ENCODE measurements at regions not wholly inside any gene's neighbourhood (a gene's known extent, or its start where the extent isn't known, plus 50 kb on each side); places are given as distances from the start of the nearest gene placed in this dataset.

DNA sequence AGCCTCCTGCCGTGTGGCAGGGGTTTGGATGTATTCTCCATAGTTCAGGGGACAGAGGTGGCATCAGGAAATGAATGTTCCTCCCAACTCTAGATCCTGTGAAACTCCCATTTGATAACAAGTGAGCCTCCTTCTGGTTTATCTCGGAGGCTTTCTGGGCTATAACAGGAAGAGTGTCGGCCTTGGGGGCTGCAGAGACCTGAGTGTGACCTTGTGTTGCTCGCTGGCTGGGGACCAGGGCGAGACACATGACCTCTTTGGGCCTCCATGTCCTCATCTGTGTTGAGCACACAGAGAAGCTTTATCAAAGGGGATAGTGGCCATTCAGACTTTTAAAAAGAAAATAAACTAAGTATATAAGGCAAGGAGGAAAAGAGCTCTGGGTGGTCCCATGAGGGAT, 78.0 kb upstream of the SMNDC1 start:
- DNase-seq (ENCODE audit: extremely low read depth in 1 of 4, low spot score in 3 of 4), result peak in 1 of 4 experiments; percentile 13
- no peaks in the 10 kb centered on the region; the same call in 1 of the 2 replicates for H4K20me1 ChIP-seq (replicated peaks; ENCODE audit: control insufficient read depth, insufficient read depth, low read length)
- H3K79me2 ChIP-seq (ENCODE audit: control insufficient read depth, insufficient read depth, low read length), result no peaks in the 10 kb centered on the region
- no peak overlapping the region for H3K4me2 ChIP-seq (ENCODE audit: insufficient read depth, low read length)
- H3K9me1 ChIP-seq (ENCODE audit: control insufficient read depth, insufficient read depth, low read length), result no peaks in the 10 kb centered on the region
- in situ Hi-C loops (cut with MboI) (no loop called here), intact Hi-C loops (cut with micrococcal nuclease) (no loop called here)
- no peaks in the 10 kb centered on the region for H3K27me3 ChIP-seq (ENCODE audit: control insufficient read depth in 2 of 2, insufficient read depth in 2 of 2, low read length in 2 of 2)
- POLR2A ChIA-PET, result interaction anchor here (2.0 kb wide), 1 partner anchor 10 kb away, joined by 6 read pairs; no protein-coding TSS in a partner anchor
- H3K36me3 ChIP-seq (ENCODE audit: control insufficient read depth, insufficient read depth, low read length), result no peaks in the 10 kb centered on the region
- no peak; the same call in 2 of the 3 replicates for ATAC-seq
- WGBS (ENCODE audit: insufficient coverage, low coverage, missing lambda C conversion rate), result 3% methylated on average over 5 of the region's 5 CpGs
- CTCF ChIA-PET (ENCODE audit: low intra/inter-chr PET ratio), result no interaction called here
- FAIRE-seq, result no peak
- TF ChIP-seq ZBTB8A (IDR thresholded peaks at IDR 0.05; ENCODE audit: partially characterized antibody), result no peak
- TF ChIP-seq ZNF347 (CRISPR knock-in tag; IDR thresholded peaks at IDR 0.05; ENCODE audit: low read depth), result no peak
- TF ChIP-seq MYC (IDR thresholded peaks at IDR 0.05; ENCODE audit: low read depth, low read length), result no peak
- no peak for TF ChIP-seq MYC (CRISPR knock-in tag; IDR thresholded peaks at IDR 0.05; ENCODE audit: borderline replicate concordance, low read depth)
- TF ChIP-seq ADNP (tag; IDR thresholded peaks at IDR 0.05), result no peak
- no peak for TF ChIP-seq NR2C2 (CRISPR knock-in tag; IDR thresholded peaks at IDR 0.05)
- no peak for TF ChIP-seq NR2C2 (tag; IDR thresholded peaks at IDR 0.05)
- no peak for TF ChIP-seq FOS (IDR thresholded peaks at IDR 0.05; ENCODE audit: extremely low read depth, insufficient read length)
- no peak for TF ChIP-seq PHB (CRISPR knock-in tag; IDR thresholded peaks at IDR 0.05)
- no peak overlapping the region; the same call in 1 of the 2 replicates for H2AFZ ChIP-seq (ENCODE audit: low read depth, low read length)
- no peak overlapping the region for H3K27ac ChIP-seq (ENCODE audit: extremely low read depth, low read depth, low read length)
- no peak overlapping the region for H3K9ac ChIP-seq (ENCODE audit: insufficient read depth in 1 of 2, low read depth in 2 of 2, low read length in 2 of 2)
- H3K4me1 ChIP-seq (replicated peaks in 1 of 2; ENCODE audit: control insufficient read depth in 2 of 2, insufficient read depth in 2 of 2, low read length in 2 of 2), result peaks cover 0 to 14% of the 10 kb centered on the region in 2 experiments; a peak in 2 of 5 replicates
- no TSS peak for BruUV-seq (replicated peaks)
- H3K9me3 ChIP-seq (replicated peaks; ENCODE audit: control insufficient read depth, insufficient read depth, low read depth, low read length), result no peaks in the 10 kb centered on the region
- H3K4me3 ChIP-seq, result no peak overlapping the region

Measured in K562 (cell line).